ENCODE measurements at regions not wholly inside any gene's neighbourhood (a gene's known extent, or its start where the extent isn't known, plus 50 kb on each side); places are given as distances from the start of the nearest gene placed in this dataset.
"Not testable (repeated sequence)": the region's sequence is repeated elsewhere in the genome, so short reads cannot be mapped to it uniquely, and the experiment has no call there.

DNA sequence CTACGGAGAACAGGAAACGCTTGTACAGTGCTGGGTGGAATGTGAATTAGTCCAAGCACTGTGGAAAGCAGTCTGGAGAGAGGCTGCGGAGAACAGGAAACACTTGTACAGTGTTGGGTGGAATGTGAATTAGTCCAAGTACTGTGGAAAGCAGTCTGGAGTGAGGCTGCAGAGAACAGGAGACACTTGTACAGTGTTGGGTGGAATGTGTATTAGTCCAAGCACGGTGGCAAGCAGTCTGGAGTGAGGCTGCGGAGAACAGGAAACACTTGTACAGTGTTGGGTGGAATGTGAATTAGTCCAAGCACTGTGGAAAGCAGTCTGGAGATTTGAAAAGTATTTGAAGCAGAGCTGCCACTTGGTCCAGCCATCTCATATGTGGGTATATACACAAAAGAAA lies 128.4 kb downstream of the POTEB start:
- TF ChIP-seq ZFP30, SNAI2, ZC3H10 (CRISPR knock-in tag; IDR thresholded peaks at IDR 0.05): not testable (repeated sequence)
